Chondrocyte (in vitro differentiated cells): ENCODE measurements at regions not wholly inside any gene's neighbourhood (a gene's known extent, or its start where the extent isn't known, plus 50 kb on each side); places are given as distances from the start of the nearest gene placed in this dataset.

Source experiments
- DNase-seq: peaks from one replicate; pipeline ENCODE4 v3.0.0; 2021; ENCODE audit warnings: mixed read lengths, low spot score
- H3K27ac Mint-ChIP-seq: one replicate; pipeline ENCODE4 v1.8.0; 2021; ENCODE audit warnings: mild to moderate bottlenecking, moderate library complexity, mixed read lengths; ENCODE audit not compliant: unreplicated experiment
- H3K27me3 Mint-ChIP-seq: 2 replicates; pipeline ENCODE4 v1.8.0; 2021; ENCODE audit warnings: low read depth, mixed read lengths
- H3K36me3 Mint-ChIP-seq: 2 replicates; pipeline ENCODE4 v1.8.0; 2021; ENCODE audit warnings: low read depth, mixed read lengths
- H3K4me1 Mint-ChIP-seq: 2 replicates; pipeline ENCODE4 v1.8.0; 2021; ENCODE audit warnings: low read depth, mild to moderate bottlenecking, mixed read lengths
- H3K4me3 Mint-ChIP-seq: one replicate; pipeline ENCODE4 v1.8.0; 2021; ENCODE audit warnings: mild to moderate bottlenecking, moderate library complexity, mixed read lengths; ENCODE audit not compliant: unreplicated experiment
- H3K9me3 Mint-ChIP-seq: 2 replicates; pipeline ENCODE4 v1.8.0; 2021; ENCODE audit warnings: low read depth, mixed read lengths
- CTCF ChIP-seq: fragments of 200-600 bp; sonication (generic); IDR thresholded peaks from 2 replicates; pipeline ENCODE4 v1.5.0; 2021; ENCODE audit warnings: antibody characterized with exemption, mild to moderate bottlenecking, moderate library complexity

- H3K4me3 Mint-ChIP-seq = no peak overlapping the region
- H3K27ac Mint-ChIP-seq = no peak overlapping the region
- no peak for DNase-seq
- no peaks in the 10 kb centered on the region for H3K27me3 Mint-ChIP-seq
- no peaks in the 10 kb centered on the region for H3K36me3 Mint-ChIP-seq
- no peaks in the 10 kb centered on the region for H3K9me3 Mint-ChIP-seq
- no peak for TF ChIP-seq CTCF
- peaks cover 30% of the 10 kb centered on the region for H3K4me1 Mint-ChIP-seq
Measured at GRCh38 chr5:58184910-58185309, 275.0 kb downstream of the PLK2 start.

GRCh38 chr5:58183786-58184085 lies 276.1 kb downstream of the PLK2 start:
- Mint-ChIP-seq H3K4me3 (no peak overlapping the region), H3K27me3 (no peaks in the 10 kb centered on the region), H3K27ac (no peak overlapping the region), H3K4me1 (peaks cover 28% of the 10 kb centered on the region), H3K9me3 (no peaks in the 10 kb centered on the region), H3K36me3 (no peaks in the 10 kb centered on the region)
- DNase-seq = no peak
- TF ChIP-seq CTCF = no peak

GRCh38 chr5:58183078-58183785 lies 276.7 kb downstream of the PLK2 start:
- Mint-ChIP-seq H3K27ac (no peak overlapping the region), H3K36me3 (no peaks in the 10 kb centered on the region), H3K4me3 (no peak overlapping the region), H3K9me3 (no peaks in the 10 kb centered on the region), H3K27me3 (no peaks in the 10 kb centered on the region), H3K4me1 (peaks cover 26% of the 10 kb centered on the region)
- no peak for TF ChIP-seq CTCF
- no peak for DNase-seq

- no peak overlapping the region for H3K27ac Mint-ChIP-seq
- no peak for DNase-seq
- no peaks in the 10 kb centered on the region for H3K36me3 Mint-ChIP-seq
- H3K9me3 Mint-ChIP-seq = no peaks in the 10 kb centered on the region
- H3K27me3 Mint-ChIP-seq = no peaks in the 10 kb centered on the region
- no peak for TF ChIP-seq CTCF
- H3K4me3 Mint-ChIP-seq = no peak overlapping the region
- H3K4me1 Mint-ChIP-seq = peaks cover 20% of the 10 kb centered on the region
Measured at GRCh38 chr5:58182287-58182841, 277.5 kb downstream of the PLK2 start.

- H3K27ac Mint-ChIP-seq = no peak overlapping the region
- no peak for TF ChIP-seq CTCF
- H3K27me3 Mint-ChIP-seq = no peaks in the 10 kb centered on the region
- peaks cover 20% of the 10 kb centered on the region for H3K4me1 Mint-ChIP-seq
- no peaks in the 10 kb centered on the region for H3K9me3 Mint-ChIP-seq
- DNase-seq = no peak
- no peak overlapping the region for H3K4me3 Mint-ChIP-seq
- no peaks in the 10 kb centered on the region for H3K36me3 Mint-ChIP-seq
Measured at GRCh38 chr5:58181578-58182286, 278.2 kb downstream of the PLK2 start.
